NB4 (cell line): ENCODE measurements at regions not wholly inside any gene's neighbourhood (a gene's known extent, or its start where the extent isn't known, plus 50 kb on each side); places are given as distances from the start of the nearest gene placed in this dataset.

Source experiments
- DNase-seq: peaks from one replicate; pipeline ENCODE4 v3.0.0; 2010; ENCODE audit warnings: low read depth
- H3K4me3 ChIP-seq: one replicate; pipeline ENCODE4 v1.5.1; 2011; ENCODE audit warnings: mild to moderate bottlenecking, low read depth, low read length, moderate library complexity
- MYC ChIP-seq: IDR thresholded peaks from 2 replicates; pipeline ENCODE4 v1.6.1; 2011; ENCODE audit warnings: low read depth, low read length
- POLR2A ChIP-seq: IDR thresholded peaks from 2 replicates; pipeline ENCODE4 v1.6.1; 2011; ENCODE audit warnings: mild to moderate bottlenecking; ENCODE audit not compliant: insufficient read length; ENCODE audit errors: extremely low read depth
- TF ChIP-seq, protein P1 (sequence below): IDR thresholded peaks from one replicate; pipeline ENCODE4 v1.5.1; 2012; ENCODE audit warnings: low read depth, low read length
- TF ChIP-seq, protein P2 (sequence below): IDR thresholded peaks from 2 replicates; pipeline ENCODE4 v1.6.1; 2011; ENCODE audit warnings: low read depth, low read length

DNA sequence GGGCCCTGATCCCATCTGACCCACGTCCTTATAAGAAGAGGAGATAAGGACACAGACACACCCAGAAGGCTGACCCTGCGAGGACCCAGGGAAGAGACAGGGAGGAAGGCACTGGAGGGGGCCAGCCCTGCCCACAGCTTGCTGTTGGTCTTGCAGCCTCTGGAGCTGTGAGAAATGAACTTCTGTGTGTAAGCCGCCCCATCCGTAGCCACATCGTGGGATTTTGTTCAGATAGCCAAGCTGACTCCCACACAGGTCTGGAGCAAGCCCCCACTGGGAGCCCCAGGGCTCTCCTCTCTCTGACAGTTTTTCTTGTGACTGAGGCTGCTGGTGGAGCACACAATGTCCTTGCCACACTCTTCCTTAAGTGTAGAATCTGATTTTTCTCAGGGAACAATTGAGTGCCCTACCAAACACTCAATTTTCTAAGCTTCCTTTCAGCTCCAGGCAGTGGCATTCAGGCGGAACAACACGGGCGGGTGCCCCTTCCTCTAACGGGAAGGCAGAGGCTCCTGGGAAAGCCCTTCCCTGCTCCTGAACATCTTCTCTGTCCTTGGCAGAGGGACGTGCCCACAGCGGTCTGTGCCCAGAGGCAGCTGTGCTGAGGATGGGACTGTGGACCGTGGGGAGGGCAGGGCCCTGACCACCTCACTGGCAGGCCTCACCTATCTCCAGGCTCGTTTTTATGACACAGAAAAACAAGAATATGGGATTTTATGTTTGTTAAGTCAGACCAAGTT, 160.6 kb upstream of the SHH start:
- no peak for DNase-seq
- H3K4me3 ChIP-seq, result no peak overlapping the region
- TF ChIP-seq, protein P1, sequence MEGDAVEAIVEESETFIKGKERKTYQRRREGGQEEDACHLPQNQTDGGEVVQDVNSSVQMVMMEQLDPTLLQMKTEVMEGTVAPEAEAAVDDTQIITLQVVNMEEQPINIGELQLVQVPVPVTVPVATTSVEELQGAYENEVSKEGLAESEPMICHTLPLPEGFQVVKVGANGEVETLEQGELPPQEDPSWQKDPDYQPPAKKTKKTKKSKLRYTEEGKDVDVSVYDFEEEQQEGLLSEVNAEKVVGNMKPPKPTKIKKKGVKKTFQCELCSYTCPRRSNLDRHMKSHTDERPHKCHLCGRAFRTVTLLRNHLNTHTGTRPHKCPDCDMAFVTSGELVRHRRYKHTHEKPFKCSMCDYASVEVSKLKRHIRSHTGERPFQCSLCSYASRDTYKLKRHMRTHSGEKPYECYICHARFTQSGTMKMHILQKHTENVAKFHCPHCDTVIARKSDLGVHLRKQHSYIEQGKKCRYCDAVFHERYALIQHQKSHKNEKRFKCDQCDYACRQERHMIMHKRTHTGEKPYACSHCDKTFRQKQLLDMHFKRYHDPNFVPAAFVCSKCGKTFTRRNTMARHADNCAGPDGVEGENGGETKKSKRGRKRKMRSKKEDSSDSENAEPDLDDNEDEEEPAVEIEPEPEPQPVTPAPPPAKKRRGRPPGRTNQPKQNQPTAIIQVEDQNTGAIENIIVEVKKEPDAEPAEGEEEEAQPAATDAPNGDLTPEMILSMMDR, result no peak
- no peak for TF ChIP-seq POLR2A
- TF ChIP-seq MYC, result no peak
- TF ChIP-seq, protein P2, sequence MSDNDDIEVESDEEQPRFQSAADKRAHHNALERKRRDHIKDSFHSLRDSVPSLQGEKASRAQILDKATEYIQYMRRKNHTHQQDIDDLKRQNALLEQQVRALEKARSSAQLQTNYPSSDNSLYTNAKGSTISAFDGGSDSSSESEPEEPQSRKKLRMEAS, result no peak

DNA sequence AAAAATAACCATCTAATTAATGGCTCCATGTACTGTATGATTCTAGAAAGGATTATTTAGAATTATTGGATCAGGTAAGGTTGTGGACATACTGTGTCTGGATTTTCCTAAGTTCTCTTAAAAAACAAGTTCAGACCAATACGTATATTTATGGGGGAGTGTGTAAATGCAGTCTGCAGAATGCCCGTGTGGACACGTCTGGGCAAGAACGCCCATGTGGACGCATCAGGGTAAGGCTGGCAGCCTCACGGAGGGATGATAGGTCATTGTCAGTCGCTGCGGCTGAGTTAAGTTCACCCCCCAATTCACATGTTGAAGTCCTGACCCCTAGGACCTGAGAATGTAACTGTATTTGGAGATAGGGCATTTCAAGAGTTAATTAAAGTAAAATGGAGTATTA, 160.0 kb upstream of the SHH start:
- TF ChIP-seq, protein P2, result no peak
- TF ChIP-seq, protein P1, result no peak
- no peak for TF ChIP-seq MYC
- TF ChIP-seq POLR2A, result no peak
- no peak for DNase-seq
- H3K4me3 ChIP-seq, result no peak overlapping the region

DNA sequence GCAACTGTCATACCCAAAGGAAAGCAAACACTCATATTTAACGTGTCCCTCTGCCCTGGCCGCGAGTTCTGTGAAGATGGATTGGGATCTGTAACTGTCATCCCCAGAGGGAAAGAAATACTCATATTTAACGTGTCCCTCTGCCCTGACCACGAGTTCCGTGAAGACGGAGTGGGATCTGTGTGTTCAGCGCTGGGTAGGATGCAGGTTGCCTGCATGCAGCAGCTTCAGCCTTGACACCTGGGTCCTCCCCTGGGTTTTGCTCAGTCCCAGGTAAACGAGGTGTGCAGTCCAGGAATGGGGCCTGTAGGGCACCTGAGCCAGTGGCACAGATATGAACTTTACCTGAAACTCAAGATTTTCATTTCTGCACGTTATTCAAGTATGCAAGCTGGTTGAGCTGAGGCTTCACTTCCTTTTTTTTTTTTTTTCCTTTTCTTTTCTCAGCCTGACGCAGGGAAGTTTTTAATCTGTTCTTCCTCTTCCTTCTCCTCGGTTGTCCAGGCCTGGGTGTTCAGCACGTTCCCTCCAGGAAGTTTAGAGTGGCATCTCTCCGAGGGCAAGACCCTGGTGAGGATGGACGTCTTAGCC, 159.0 kb upstream of the SHH start:
- TF ChIP-seq, protein P1, result no peak
- TF ChIP-seq MYC, result no peak
- no peak for TF ChIP-seq POLR2A
- TF ChIP-seq, protein P2, result no peak
- H3K4me3 ChIP-seq, result no peak overlapping the region
- no peak for DNase-seq

DNA sequence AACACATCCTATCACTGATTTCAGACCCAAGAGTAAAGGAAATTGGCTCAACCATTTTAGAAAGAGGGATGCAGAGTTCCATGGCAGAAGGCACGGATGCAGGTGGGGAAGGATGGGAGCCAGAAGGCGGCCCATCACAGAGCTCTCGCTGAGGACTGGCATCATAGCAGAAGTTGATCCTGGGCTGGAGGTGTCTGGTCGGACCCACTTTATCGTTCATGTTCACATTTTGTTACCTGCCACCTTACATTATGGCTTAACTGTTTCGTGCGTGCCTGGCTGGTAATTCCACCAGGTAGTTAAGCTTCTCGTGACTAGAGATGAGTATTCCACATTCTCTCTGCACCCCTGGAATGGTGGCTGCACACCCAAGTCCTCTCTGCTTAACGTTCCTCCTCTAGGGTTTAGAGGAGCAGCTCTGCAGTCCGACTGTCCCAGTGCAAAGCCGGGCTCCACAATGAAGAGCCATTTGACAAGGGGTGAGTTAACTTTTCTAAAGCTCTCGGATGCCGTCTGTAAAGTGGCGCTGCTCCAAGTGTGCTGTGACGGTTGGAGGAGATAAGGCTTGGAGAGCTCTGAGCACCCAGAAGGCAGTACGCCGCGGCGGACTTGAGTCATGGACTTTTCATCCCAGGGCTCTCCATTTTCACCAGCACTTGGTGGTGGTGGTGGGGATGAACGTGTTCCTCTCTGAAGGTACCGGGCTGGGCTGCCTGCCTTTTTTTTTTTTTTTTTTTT, 157.1 kb upstream of the SHH start:
- DNase-seq, result no peak
- TF ChIP-seq, protein P2, result no peak
- TF ChIP-seq POLR2A (no peak), MYC (no peak)
- TF ChIP-seq, protein P1, result no peak
- no peak overlapping the region for H3K4me3 ChIP-seq

DNA sequence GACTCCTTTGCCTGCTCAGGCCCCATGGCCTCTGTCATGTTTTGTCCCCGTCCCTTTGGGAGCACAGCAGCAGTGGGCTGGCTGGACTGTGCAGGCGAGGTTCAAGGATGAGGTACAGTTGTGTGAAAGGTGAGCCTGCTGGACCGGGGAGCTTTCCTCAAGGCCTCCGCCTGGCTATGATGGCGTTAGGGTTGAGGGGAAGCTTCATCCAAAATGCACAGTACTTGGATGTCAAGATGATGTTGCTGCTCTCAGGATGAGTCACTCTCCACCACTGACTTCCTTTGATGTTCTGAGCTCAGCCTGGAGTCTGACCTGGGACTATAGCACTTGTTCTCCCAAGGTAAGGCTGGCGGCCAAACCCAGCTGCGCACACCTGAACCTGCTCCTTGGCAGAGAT, 152.7 kb upstream of the SHH start:
- TF ChIP-seq MYC, result no peak
- TF ChIP-seq, protein P1, result no peak
- TF ChIP-seq, protein P2, result no peak
- TF ChIP-seq POLR2A, result no peak
- DNase-seq, result no peak

More for the DNA sequence above, 152.7 kb upstream of the SHH start:
- no peak overlapping the region for H3K4me3 ChIP-seq
